H1 (cell line): ENCODE measurements at regions not wholly inside any gene's neighbourhood (a gene's known extent, or its start where the extent isn't known, plus 50 kb on each side); places are given as distances from the start of the nearest gene placed in this dataset.

Experiments
- CTCF ChIA-PET: fragments of 300-600 bp; sonication (Branson Sonifier 250); formaldehyde crosslinking; loops from one replicate; lab custom pipeline; 2021; ENCODE audit not compliant: partially characterized antibody; lab: Charles Lee
- POLR2A ChIA-PET: fragments of 300-600 bp; sonication (Branson Sonifier 250); formaldehyde crosslinking; loops from one replicate; lab custom pipeline; 2021; ENCODE audit warnings: inconsistent platforms; ENCODE audit not compliant: partially characterized antibody; lab: Charles Lee
- DNase-seq, 2 experiments: peaks; one replicate each; pipeline versions ENCODE4 v3.0.0 to v3.0.0-alpha.2; 2010 to 2022; ENCODE audit warnings: low spot score in 2 of 2, low read depth in 1 of 2, mixed read lengths in 1 of 2
- FAIRE-seq: peaks from 2 replicates; lab custom pipeline; 2011; peaks lifted over from hg19 to GRCh38; lab: Jason Lieb, UNC
- H2AFZ ChIP-seq: 2 replicates; pipeline ENCODE4 v1.8.1; 2012; ENCODE audit warnings: low read length, inconsistent platforms
- H2AK5ac ChIP-seq: 2 replicates; pipeline ENCODE4 v1.6.1; 2013; ENCODE audit warnings: low read depth, low read length
- H2BK120ac ChIP-seq: replicated peaks from 2 replicates; pipeline ENCODE3; 2013; ENCODE audit warnings: low read depth, low read length, inconsistent platforms
- H2BK12ac ChIP-seq: 2 replicates; pipeline ENCODE4 v1.6.1; 2013; ENCODE audit warnings: low read depth, low read length
- H2BK15ac ChIP-seq: 2 replicates; pipeline ENCODE4 v1.6.1; 2013; ENCODE audit warnings: low read length
- H2BK20ac ChIP-seq: 2 replicates; pipeline ENCODE4 v1.6.1; 2013; ENCODE audit warnings: low read length
- H2BK5ac ChIP-seq: 2 replicates; pipeline ENCODE4 v1.6.1; 2013; ENCODE audit warnings: low read depth, low read length
- H3K14ac ChIP-seq: 2 replicates; pipeline ENCODE4 v1.6.1; 2013; ENCODE audit warnings: inconsistent platforms; ENCODE audit not compliant: insufficient read length
- H3K18ac ChIP-seq: 2 replicates; pipeline ENCODE4 v1.6.1; 2013; ENCODE audit warnings: low read length; ENCODE audit errors: extremely low read depth
- H3K23ac ChIP-seq: 2 replicates; pipeline ENCODE4 v1.6.1; 2013; ENCODE audit warnings: inconsistent platforms; ENCODE audit not compliant: insufficient read length
- H3K23me2 ChIP-seq: 2 replicates; pipeline ENCODE4 v1.6.1; 2013; ENCODE audit warnings: low read depth, low read length
- H3K27ac ChIP-seq: 2 replicates; pipeline ENCODE4 v1.6.1; 2011; ENCODE audit warnings: low read depth, low read length, inconsistent platforms
- H3K27me3 ChIP-seq, 4 experiments: replicated peaks in 1 of 4; 1 replicate in 1 of 4; 2 replicates in 3 of 4; pipeline versions ENCODE4 v1.6.1 to v1.8.1; 2011 to 2013; ENCODE audit warnings: low read length in 3 of 4, mild to moderate bottlenecking in 3 of 4, inconsistent platforms in 2 of 4, mixed read lengths in 2 of 4, moderate library complexity in 1 of 4; ENCODE audit not compliant: control insufficient read depth in 3 of 4, insufficient read depth in 3 of 4; ENCODE audit errors: extremely low read depth in 1 of 4
- H3K36me3 ChIP-seq, 4 experiments: 2 replicates each; pipeline versions ENCODE4 v1.6.1 to v1.8.1; 2011 to 2013; ENCODE audit warnings: mild to moderate bottlenecking in 4 of 4, low read length in 3 of 4, moderate library complexity in 2 of 4, control low read depth in 1 of 4, inconsistent platforms in 1 of 4; ENCODE audit not compliant: insufficient read depth in 4 of 4, control insufficient read depth in 2 of 4
- H3K4ac ChIP-seq: replicated peaks from 2 replicates; pipeline ENCODE3; 2013; ENCODE audit warnings: low read length, low read depth, mixed read lengths, inconsistent platforms; ENCODE audit not compliant: insufficient read length
- H3K4me1 ChIP-seq, 4 experiments: replicated peaks in 1 of 4; 1 replicate in 1 of 4; 2 replicates in 3 of 4; pipeline versions ENCODE4 v1.6.1 to v1.8.1; 2011 to 2013; ENCODE audit warnings: low read length in 3 of 4, inconsistent platforms in 2 of 4, mixed read lengths in 1 of 4; ENCODE audit not compliant: insufficient read depth in 4 of 4, control insufficient read depth in 3 of 4
- H3K4me2 ChIP-seq, 2 experiments: 2 replicates each; pipeline versions ENCODE4 v1.6.1 to v1.8.1; 2011 to 2013; ENCODE audit warnings: low read depth in 2 of 2, low read length in 2 of 2, control low read depth in 1 of 2, inconsistent platforms in 1 of 2, mild to moderate bottlenecking in 1 of 2; ENCODE audit not compliant: insufficient read depth in 1 of 2
- H3K4me3 ChIP-seq, 4 experiments: fragments of 200-600, 300-600 bp in 1 of 4; sonication (generic), shearing (Covaris generic), sonication (Bioruptor Twin) in 1 of 4; 2 replicates each; pipeline versions ENCODE4 v1.5.1 to v1.8.1; 2011 to 2016; ENCODE audit warnings: low read length in 4 of 4, low read depth in 3 of 4, control low read depth in 2 of 4, inconsistent platforms in 2 of 4, mild to moderate bottlenecking in 2 of 4, mixed read lengths in 1 of 4, moderate library complexity in 1 of 4; ENCODE audit not compliant: insufficient read depth in 2 of 4; ENCODE audit errors: extremely low read depth in 1 of 4
- H3K56ac ChIP-seq: replicated peaks from 2 replicates; pipeline ENCODE3; 2013; ENCODE audit warnings: low read depth, mild to moderate bottlenecking, mixed read lengths, low read length, inconsistent platforms; ENCODE audit not compliant: insufficient read length
- H3K79me1 ChIP-seq: 2 replicates; pipeline ENCODE4 v1.6.1; 2013; ENCODE audit warnings: low read depth, low read length, control low read depth
- H3K79me2 ChIP-seq, 2 experiments: 2 replicates each; pipeline versions ENCODE4 v1.6.1 to v1.8.1; 2012 to 2013; ENCODE audit warnings: low read length in 2 of 2, mild to moderate bottlenecking in 2 of 2, inconsistent platforms in 1 of 2; ENCODE audit not compliant: insufficient read depth in 2 of 2, control insufficient read depth in 1 of 2
- H3K9ac ChIP-seq, 4 experiments: replicated peaks in 1 of 4; 1 replicate in 1 of 4; 2 replicates in 3 of 4; pipeline versions ENCODE4 v1.6.1 to v1.8.1; 2011 to 2013; ENCODE audit warnings: low read depth in 3 of 4, low read length in 3 of 4, control low read depth in 2 of 4, mild to moderate bottlenecking in 2 of 4, moderate library complexity in 2 of 4, inconsistent platforms in 1 of 4; ENCODE audit errors: extremely low read depth in 1 of 4
- H3K9me3 ChIP-seq, 2 experiments: 2 replicates each; pipeline versions ENCODE4 v1.6.1 to v1.8.1; 2012 to 2013; ENCODE audit warnings: mild to moderate bottlenecking in 2 of 2, moderate library complexity in 2 of 2, control low read depth in 1 of 2, inconsistent platforms in 1 of 2, low read depth in 1 of 2, low read length in 1 of 2, mixed read lengths in 1 of 2; ENCODE audit not compliant: insufficient read depth in 2 of 2
- H4K20me1 ChIP-seq, 2 experiments: replicated peaks in 1 of 2; 2 replicates each; pipeline versions ENCODE3 to v1.8.1; 2011 to 2013; ENCODE audit warnings: inconsistent platforms in 2 of 2, low read length in 2 of 2, mild to moderate bottlenecking in 1 of 2; ENCODE audit not compliant: insufficient read depth in 2 of 2, control insufficient read depth in 1 of 2
- H4K5ac ChIP-seq: 2 replicates; pipeline ENCODE4 v1.6.1; 2013; ENCODE audit warnings: low read length, low read depth, mixed read lengths, inconsistent platforms; ENCODE audit not compliant: insufficient read length
- H4K8ac ChIP-seq: 2 replicates; pipeline ENCODE4 v1.8.0; 2013; ENCODE audit warnings: mild to moderate bottlenecking, moderate library complexity, low read length, inconsistent platforms; ENCODE audit not compliant: insufficient read depth; ENCODE audit errors: extremely low read depth
- H4K91ac ChIP-seq: replicated peaks from 2 replicates; pipeline ENCODE3; 2013; ENCODE audit warnings: low read length, mixed read lengths, inconsistent platforms; ENCODE audit not compliant: insufficient read length
- CREB1 ChIP-seq: IDR thresholded peaks from 2 replicates; pipeline ENCODE4 v1.6.1; 2012; ENCODE audit warnings: inconsistent platforms
- GTF2F1 ChIP-seq: IDR thresholded peaks from 2 replicates; pipeline ENCODE4 v1.6.1; 2012; ENCODE audit warnings: low read depth, low read length, improper control_type of control experiment, borderline replicate concordance
- RAD21 ChIP-seq, 2 experiments: IDR thresholded peaks in 1 of 2; conservative IDR thresholded peaks in 1 of 2; 2 replicates each; pipeline ENCODE4 v1.6.1; 2011; ENCODE audit warnings: low read depth in 2 of 2, low read length in 2 of 2, improper control_type of control experiment in 1 of 2, inconsistent platforms in 1 of 2, mild to moderate bottlenecking in 1 of 2, moderate library complexity in 1 of 2
- TBP ChIP-seq: IDR thresholded peaks from 2 replicates; pipeline ENCODE4 v1.6.1; 2011; ENCODE audit warnings: low read depth, low read length, improper control_type of control experiment
- WGBS, 2 experiments: shearing (Covaris generic) in 1 of 2; methylation state at CpG; one replicate each; pipeline versions ENCODE4 v1.1.6 to v1.1.7; 2013 to 2015; ENCODE audit warnings: low lambda C conversion rate in 2 of 2, mixed read lengths in 2 of 2, inconsistent platforms in 1 of 2, low coverage in 1 of 2, missing lambda C conversion rate in 1 of 2; ENCODE audit not compliant: insufficient replicate concordance in 2 of 2, insufficient coverage in 1 of 2, insufficient read length in 1 of 2; ENCODE audit errors: extremely low coverage in 1 of 2, missing lambda C conversion rate in 1 of 2; 5-methylcytosine and 5-hydroxymethylcytosine counted together

GRCh38 chr4:29121586-29121985, 1598.6 kb upstream of the PCDH7 start:
- no peak overlapping the region for H3K23ac ChIP-seq
- no peak overlapping the region for H3K4ac ChIP-seq
- H2AFZ ChIP-seq = no peak overlapping the region
- no peak overlapping the region for H3K14ac ChIP-seq
- FAIRE-seq (no peak), DNase-seq (no peak)
- no peak for TF ChIP-seq TBP
- TF ChIP-seq CREB1 = no peak
- TF ChIP-seq RAD21 (IDR thresholded peaks at IDR 0.05 in 1 of 2, conservative IDR thresholded peaks at IDR 0.05 in 1 of 2; ENCODE audit: low read depth in 2 of 2, low read length in 2 of 2) = no peak
- TF ChIP-seq GTF2F1 = no peak
- no peak overlapping the region for H4K91ac ChIP-seq
- no peak overlapping the region for H2BK15ac ChIP-seq
- no peak overlapping the region for H2BK20ac ChIP-seq
- ChIA-PET CTCF (no interaction called here), POLR2A (no interaction called here)
- H3K36me3 ChIP-seq = no peaks in the 10 kb centered on the region
- H2BK12ac ChIP-seq = no peak overlapping the region
- H3K23me2 ChIP-seq = no peaks in the 10 kb centered on the region
- H3K56ac ChIP-seq = no peak overlapping the region
- H3K4me3 ChIP-seq = no peak overlapping the region
- H2BK5ac ChIP-seq = no peak overlapping the region
- no peak overlapping the region for H3K9ac ChIP-seq
- no peaks in the 10 kb centered on the region for H3K79me2 ChIP-seq
- no peaks in the 10 kb centered on the region for H3K4me1 ChIP-seq
- no peak overlapping the region for H4K8ac ChIP-seq
- H3K79me1 ChIP-seq = no peaks in the 10 kb centered on the region
- no peak overlapping the region for H3K18ac ChIP-seq
- 86% methylated on average over 4 of the region's 4 CpGs; no CpG with 5 or more reads in 1 of the 2 experiments for WGBS, 2 experiments
- no peaks in the 10 kb centered on the region for H3K9me3 ChIP-seq
- H4K5ac ChIP-seq = no peak overlapping the region
- H4K20me1 ChIP-seq = no peaks in the 10 kb centered on the region
- no peak overlapping the region for H3K27ac ChIP-seq
- no peaks in the 10 kb centered on the region for H3K27me3 ChIP-seq
- no peak overlapping the region for H3K4me2 ChIP-seq
- H2AK5ac ChIP-seq = no peak overlapping the region
- no peak overlapping the region for H2BK120ac ChIP-seq
